Gastrocnemius medialis (tissue), 4 donors: ENCODE measurements at regions not wholly inside any gene's neighbourhood (a gene's known extent, or its start where the extent isn't known, plus 50 kb on each side); places are given as distances from the start of the nearest gene placed in this dataset.

Experiments used
- ATAC-seq, 2 donors: fragments of 150-250 bp; one replicate each; pipeline ENCODE4 v1.9.1; 2016
- DNase-seq, 2 donors: peaks; one replicate each; pipeline ENCODE4 v3.0.0-alpha.2; 2019
- H3K27ac ChIP-seq, 4 donors: fragments of 200-600 bp; sonication (generic); 1 replicate in 1 of 4; 2 replicates in 3 of 4; pipeline ENCODE4 v1.5.1; 2016 to 2018; ENCODE audit warnings: mild to moderate bottlenecking in 2 of 4, moderate library complexity in 1 of 4
- H3K27me3 ChIP-seq, 3 donors: fragments of 200-600 bp; sonication (generic) in 2 of 3; 1 replicate in 1 of 3; 2 replicates in 2 of 3; pipeline versions ENCODE4 v1.5.1 to v1.6.0; 2016 to 2019; ENCODE audit warnings: mild to moderate bottlenecking in 1 of 3, moderate library complexity in 1 of 3
- H3K36me3 ChIP-seq, 2 donors: fragments of 200-600 bp; sonication (generic) in 1 of 2; one replicate each; pipeline ENCODE4 v1.5.1; 2017 to 2018
- H3K4me1 ChIP-seq, 2 donors: fragments of 200-600 bp; sonication (generic) in 1 of 2; one replicate each; pipeline ENCODE4 v1.5.1; 2016 to 2017; ENCODE audit warnings: mild to moderate bottlenecking in 2 of 2
- H3K4me3 ChIP-seq, 4 donors: fragments of 200-600 bp; sonication (generic) in 3 of 4; 1 replicate in 1 of 4; 2 replicates in 3 of 4; pipeline ENCODE4 v1.5.1; 2016 to 2019; ENCODE audit warnings: mild to moderate bottlenecking in 2 of 4
- H3K9me3 ChIP-seq, 3 donors: fragments of 200-600 bp; sonication (generic) in 2 of 3; 1 replicate in 1 of 3; 2 replicates in 2 of 3; pipeline ENCODE4 v1.5.1; 2016 to 2019
- CTCF ChIP-seq, 5 experiments: fragments of 450-650 bp in 3 of 5; fragments of 200-600 bp in 2 of 5; sonication (generic) in 2 of 5; IDR thresholded peaks in 4 of 5; conservative IDR thresholded peaks in 1 of 5; 1 replicate in 4 of 5; 2 replicates in 1 of 5; pipeline ENCODE4 v1.5.1; 2016 to 2019; ENCODE audit warnings: antibody characterized with exemption in 5 of 5, mild to moderate bottlenecking in 3 of 5, moderate library complexity in 3 of 5
- POLR2A ChIP-seq, 2 donors: fragments of 450-650 bp; IDR thresholded peaks; one replicate each; pipeline ENCODE4 v1.6.1; 2017; ENCODE audit warnings: antibody characterized with exemption in 2 of 2, mild to moderate bottlenecking in 2 of 2, moderate library complexity in 2 of 2
- in situ Hi-C, 4 donors: fragments of 200-750 bp; cut with MboI; loops; one replicate each; pipeline versions ENCODE4 v1.15.0 to v1.8.0; 2017; ENCODE audit warnings: low sequenced_read_pairs in 4 of 4
- intact Hi-C: fragments of 100-400 bp; cut with DNase I; formaldehyde crosslinking; loops from one replicate; pipeline ENCODE4 v1.15.1; 2023; ENCODE audit warnings: low total_unique reads

GRCh38 chr10:7075851-7076250, 335.0 kb downstream of the SFMBT2 start:
- DNase-seq (no peak), ATAC-seq (no peak)
- Histone ChIP-seq H3K4me1 (no peaks in the 10 kb centered on the region), H3K27me3 (no peaks in the 10 kb centered on the region), H3K27ac (no peak overlapping the region), H3K36me3 (no peaks in the 10 kb centered on the region), H3K9me3 (no peaks in the 10 kb centered on the region), H3K4me3 (no peak overlapping the region)
- TF ChIP-seq CTCF (IDR thresholded peaks at IDR 0.05 in 4 of 5, conservative IDR thresholded peaks at IDR 0.05 in 1 of 5) (no peak), POLR2A (IDR thresholded peaks at IDR 0.05) (no peak)
- in situ Hi-C loops: no loop called here
- intact Hi-C loops: no loop called here

GRCh38 chr10:7075110-7075509, 335.7 kb downstream of the SFMBT2 start:
- no peak for DNase-seq
- ATAC-seq: no peak
- intact Hi-C loops: no loop called here

GRCh38 chr10:7071421-7071820, 339.4 kb downstream of the SFMBT2 start:
- ATAC-seq (no peak), DNase-seq (no peak)
- intact Hi-C loops: no loop called here
- Histone ChIP-seq H3K27ac (no peak overlapping the region), H3K36me3 (no peaks in the 10 kb centered on the region), H3K9me3 (no peaks in the 10 kb centered on the region), H3K4me3 (no peak overlapping the region), H3K27me3 (no peaks in the 10 kb centered on the region), H3K4me1 (no peaks in the 10 kb centered on the region)
- TF ChIP-seq CTCF (IDR thresholded peaks at IDR 0.05 in 4 of 5, conservative IDR thresholded peaks at IDR 0.05 in 1 of 5): no peak
- no peak for TF ChIP-seq POLR2A (IDR thresholded peaks at IDR 0.05)
- in situ Hi-C loops: no loop called here

More at GRCh38 chr10:7075110-7075509, 335.7 kb downstream of the SFMBT2 start:
- H3K36me3 ChIP-seq: no peaks in the 10 kb centered on the region
- TF ChIP-seq CTCF (IDR thresholded peaks at IDR 0.05 in 4 of 5, conservative IDR thresholded peaks at IDR 0.05 in 1 of 5) (no peak), POLR2A (IDR thresholded peaks at IDR 0.05) (no peak)
- H3K4me1 ChIP-seq: no peaks in the 10 kb centered on the region
- no peak overlapping the region for H3K4me3 ChIP-seq
- H3K27me3 ChIP-seq: no peaks in the 10 kb centered on the region
- H3K27ac ChIP-seq: no peak overlapping the region
- in situ Hi-C loops: no loop called here
- no peaks in the 10 kb centered on the region for H3K9me3 ChIP-seq

- intact Hi-C loops: no loop called here
- no peaks in the 10 kb centered on the region for H3K36me3 ChIP-seq
- no peaks in the 10 kb centered on the region for H3K9me3 ChIP-seq
- no peak overlapping the region for H3K4me3 ChIP-seq
- H3K4me1 ChIP-seq: no peaks in the 10 kb centered on the region
- ATAC-seq (no peak), DNase-seq (no peak)
- no peaks in the 10 kb centered on the region for H3K27me3 ChIP-seq
- H3K27ac ChIP-seq: no peak overlapping the region
- no peak for TF ChIP-seq POLR2A (IDR thresholded peaks at IDR 0.05)
- in situ Hi-C loops: no loop called here
Measured at GRCh38 chr10:7070950-7071349, 339.9 kb downstream of the SFMBT2 start.

- intact Hi-C loops: no loop called here
- DNase-seq (no peak), ATAC-seq (no peak)
- in situ Hi-C loops: no loop called here
- TF ChIP-seq POLR2A (IDR thresholded peaks at IDR 0.05) (no peak), CTCF (IDR thresholded peaks at IDR 0.05 in 4 of 5, conservative IDR thresholded peaks at IDR 0.05 in 1 of 5) (no peak)
- Histone ChIP-seq H3K4me3 (no peak overlapping the region), H3K9me3 (no peaks in the 10 kb centered on the region), H3K4me1 (no peaks in the 10 kb centered on the region), H3K36me3 (no peaks in the 10 kb centered on the region), H3K27me3 (no peaks in the 10 kb centered on the region), H3K27ac (no peak overlapping the region)
Measured at GRCh38 chr10:7069706-7070105, 341.1 kb downstream of the SFMBT2 start.
